ENCODE measurements at regions not wholly inside any gene's neighbourhood (a gene's known extent, or its start where the extent isn't known, plus 50 kb on each side); places are given as distances from the start of the nearest gene placed in this dataset.

- TF ChIP-seq CTCF (IDR thresholded peaks at IDR 0.05; ENCODE audit: low read depth, low read length, missing control alignments): no peak
- DNase-seq (ENCODE audit: low read depth): no peak
- H3K4me3 ChIP-seq (ENCODE audit: low read depth, low read length): no peak overlapping the region
- in situ Hi-C loops (cut with HindIII; ENCODE audit: low sequenced_read_pairs): no loop called here
These were observed 72.9 kb upstream of the FOXN3 start for GRCh38 chr14:89489761-89490437.

GRCh38 chr14:89486961-89487360 is 69.9 kb upstream of the FOXN3 start:
- no peak for DNase-seq (ENCODE audit: low read depth)
- H3K4me3 ChIP-seq (ENCODE audit: low read depth, low read length): no peak overlapping the region
- in situ Hi-C loops (cut with HindIII; ENCODE audit: low sequenced_read_pairs): no loop called here
- TF ChIP-seq CTCF (IDR thresholded peaks at IDR 0.05; ENCODE audit: low read depth, low read length, missing control alignments): no peak

- DNase-seq (ENCODE audit: low read depth): no peak
- in situ Hi-C loops (cut with HindIII; ENCODE audit: low sequenced_read_pairs): no loop called here
- no peak for TF ChIP-seq CTCF (IDR thresholded peaks at IDR 0.05; ENCODE audit: low read depth, low read length, missing control alignments)
- no peak overlapping the region for H3K4me3 ChIP-seq (ENCODE audit: low read depth, low read length)
These were observed 69.5 kb upstream of the FOXN3 start for GRCh38 chr14:89486505-89486904.

GRCh38 chr14:89485264-89485663 is 68.2 kb upstream of the FOXN3 start:
- H3K4me3 ChIP-seq (ENCODE audit: low read depth, low read length): no peak overlapping the region
- in situ Hi-C loops (cut with HindIII; ENCODE audit: low sequenced_read_pairs): no loop called here
- no peak for DNase-seq (ENCODE audit: low read depth)
- no peak for TF ChIP-seq CTCF (IDR thresholded peaks at IDR 0.05; ENCODE audit: low read depth, low read length, missing control alignments)

GRCh38 chr14:89484051-89484844 is 67.2 kb upstream of the FOXN3 start:
- DNase-seq (ENCODE audit: low read depth): no peak
- no peak for TF ChIP-seq CTCF (IDR thresholded peaks at IDR 0.05; ENCODE audit: low read depth, low read length, missing control alignments)
- in situ Hi-C loops (cut with HindIII; ENCODE audit: low sequenced_read_pairs): no loop called here
- no peak overlapping the region for H3K4me3 ChIP-seq (ENCODE audit: low read depth, low read length)

- no peak overlapping the region for H3K4me3 ChIP-seq (ENCODE audit: low read depth, low read length)
- TF ChIP-seq CTCF (IDR thresholded peaks at IDR 0.05; ENCODE audit: low read depth, low read length, missing control alignments): no peak
- in situ Hi-C loops (cut with HindIII; ENCODE audit: low sequenced_read_pairs): no loop called here
- no peak for DNase-seq (ENCODE audit: low read depth)
These were observed 64.2 kb upstream of the FOXN3 start for GRCh38 chr14:89481196-89481595.
